BJ (cell line): ENCODE measurements at regions not wholly inside any gene's neighbourhood (a gene's known extent, or its start where the extent isn't known, plus 50 kb on each side); places are given as distances from the start of the nearest gene placed in this dataset.

Experiments
- CTCF ChIA-PET: fragments of 350-600 bp; formaldehyde crosslinking; extraction: SDS; loops from one replicate; lab custom pipeline; 2021; ENCODE audit warnings: antibody characterized with exemption, inconsistent platforms; lab: Yijun Ruan, JAX
- POLR2A ChIA-PET: fragments of 300-600 bp; sonication (Branson Sonifier 250); formaldehyde crosslinking; extraction: SDS; loops from one replicate; lab custom pipeline; 2021; ENCODE audit warnings: antibody characterized with exemption; lab: Charles Lee
- DNase-seq: peaks from one replicate; pipeline ENCODE4 v3.0.0-alpha.2; 2011; ENCODE audit warnings: low read depth
- H3K27me3 ChIP-seq: 2 replicates; pipeline ENCODE4 v1.6.0; 2011; ENCODE audit warnings: low read length; ENCODE audit not compliant: control insufficient read depth, insufficient read depth
- H3K36me3 ChIP-seq: 2 replicates; pipeline ENCODE4 v1.5.1; 2011; ENCODE audit warnings: low read length; ENCODE audit not compliant: control insufficient read depth, insufficient read depth
- H3K4me3 ChIP-seq: 2 replicates; pipeline ENCODE4 v1.5.1; 2011; ENCODE audit warnings: low read depth, mild to moderate bottlenecking, control low read depth, low read length
- TF ChIP-seq, protein P1 (sequence below): IDR thresholded peaks from 2 replicates; pipeline ENCODE4 v1.5.1; 2011; ENCODE audit warnings: low read depth, mild to moderate bottlenecking, control low read depth, inconsistent platforms, low read length, moderate library complexity; ENCODE audit not compliant: insufficient read depth

DNA sequence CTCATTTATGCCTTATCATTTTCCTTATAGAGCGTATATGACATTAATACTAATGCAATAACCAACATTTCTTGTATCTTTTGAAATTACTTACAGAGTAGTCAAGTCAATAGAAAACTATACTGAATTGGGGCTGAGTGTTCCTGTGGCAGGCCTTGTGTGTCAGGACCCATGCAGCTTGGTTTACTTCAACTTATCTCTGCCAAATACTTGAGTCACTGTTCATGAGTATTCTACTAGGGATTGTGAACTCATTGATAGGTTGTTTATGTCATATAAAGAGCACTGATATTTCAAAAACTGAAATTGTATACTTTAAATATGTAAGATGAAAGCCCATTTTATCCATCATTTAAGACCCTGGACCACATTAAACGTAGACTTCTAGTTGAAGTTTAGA lies 688.6 kb upstream of the SLITRK1 start:
- no peak for DNase-seq
- POLR2A ChIA-PET, result no interaction called here
- CTCF ChIA-PET, result no interaction called here

DNA sequence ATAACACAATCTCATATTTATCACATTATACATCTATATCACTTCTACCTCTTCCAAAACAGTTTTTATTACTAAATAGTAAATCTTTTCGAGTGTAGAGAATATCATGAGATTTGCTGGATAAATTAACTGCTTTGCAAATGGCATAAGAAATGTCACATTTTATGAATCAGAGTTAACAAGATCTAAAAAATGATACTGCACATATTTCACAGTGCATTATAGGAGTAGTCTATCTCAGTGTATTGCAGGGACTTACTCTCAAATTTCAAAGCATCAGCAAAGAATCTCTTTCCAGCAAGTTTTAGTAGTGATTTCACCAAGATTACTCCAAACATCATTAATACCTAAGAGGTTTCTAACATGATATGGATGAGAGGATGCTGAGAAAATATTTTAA lies 687.1 kb upstream of the SLITRK1 start:
- no peak overlapping the region for H3K4me3 ChIP-seq
- POLR2A ChIA-PET, result no interaction called here
- DNase-seq, result no peak
- CTCF ChIA-PET, result no interaction called here
- TF ChIP-seq, protein P1, sequence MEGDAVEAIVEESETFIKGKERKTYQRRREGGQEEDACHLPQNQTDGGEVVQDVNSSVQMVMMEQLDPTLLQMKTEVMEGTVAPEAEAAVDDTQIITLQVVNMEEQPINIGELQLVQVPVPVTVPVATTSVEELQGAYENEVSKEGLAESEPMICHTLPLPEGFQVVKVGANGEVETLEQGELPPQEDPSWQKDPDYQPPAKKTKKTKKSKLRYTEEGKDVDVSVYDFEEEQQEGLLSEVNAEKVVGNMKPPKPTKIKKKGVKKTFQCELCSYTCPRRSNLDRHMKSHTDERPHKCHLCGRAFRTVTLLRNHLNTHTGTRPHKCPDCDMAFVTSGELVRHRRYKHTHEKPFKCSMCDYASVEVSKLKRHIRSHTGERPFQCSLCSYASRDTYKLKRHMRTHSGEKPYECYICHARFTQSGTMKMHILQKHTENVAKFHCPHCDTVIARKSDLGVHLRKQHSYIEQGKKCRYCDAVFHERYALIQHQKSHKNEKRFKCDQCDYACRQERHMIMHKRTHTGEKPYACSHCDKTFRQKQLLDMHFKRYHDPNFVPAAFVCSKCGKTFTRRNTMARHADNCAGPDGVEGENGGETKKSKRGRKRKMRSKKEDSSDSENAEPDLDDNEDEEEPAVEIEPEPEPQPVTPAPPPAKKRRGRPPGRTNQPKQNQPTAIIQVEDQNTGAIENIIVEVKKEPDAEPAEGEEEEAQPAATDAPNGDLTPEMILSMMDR, result no peak
- H3K27me3 ChIP-seq, result no peaks in the 10 kb centered on the region
- no peaks in the 10 kb centered on the region for H3K36me3 ChIP-seq

More for the DNA sequence above, 688.6 kb upstream of the SLITRK1 start:
- H3K4me3 ChIP-seq, result no peak overlapping the region
- no peaks in the 10 kb centered on the region for H3K36me3 ChIP-seq
- TF ChIP-seq, protein P1, result no peak
- no peaks in the 10 kb centered on the region for H3K27me3 ChIP-seq

DNA sequence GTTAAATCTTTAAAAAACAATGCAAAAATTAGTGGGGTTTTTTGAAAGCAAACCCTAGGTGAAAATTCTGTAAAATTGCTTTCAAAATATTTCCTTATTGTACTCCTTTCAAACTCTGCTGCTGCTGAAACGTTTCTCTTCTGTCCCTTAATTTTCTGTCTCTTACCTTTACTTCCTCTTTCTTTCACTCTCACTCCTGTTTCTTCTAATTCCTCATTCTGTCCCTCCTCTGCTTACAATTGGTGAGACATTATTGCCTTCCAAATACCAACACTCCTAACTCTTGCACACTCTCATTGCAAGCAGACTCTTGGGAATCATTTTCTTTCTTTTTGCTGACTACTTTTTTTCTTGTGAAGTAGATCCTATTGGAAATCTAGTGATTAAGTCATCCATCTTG lies 685.6 kb upstream of the SLITRK1 start:
- H3K4me3 ChIP-seq, result no peak overlapping the region
- DNase-seq, result no peak
- CTCF ChIA-PET, result no interaction called here
- no peaks in the 10 kb centered on the region for H3K27me3 ChIP-seq
- POLR2A ChIA-PET, result no interaction called here
- TF ChIP-seq, protein P1, result no peak
- H3K36me3 ChIP-seq, result no peaks in the 10 kb centered on the region

DNA sequence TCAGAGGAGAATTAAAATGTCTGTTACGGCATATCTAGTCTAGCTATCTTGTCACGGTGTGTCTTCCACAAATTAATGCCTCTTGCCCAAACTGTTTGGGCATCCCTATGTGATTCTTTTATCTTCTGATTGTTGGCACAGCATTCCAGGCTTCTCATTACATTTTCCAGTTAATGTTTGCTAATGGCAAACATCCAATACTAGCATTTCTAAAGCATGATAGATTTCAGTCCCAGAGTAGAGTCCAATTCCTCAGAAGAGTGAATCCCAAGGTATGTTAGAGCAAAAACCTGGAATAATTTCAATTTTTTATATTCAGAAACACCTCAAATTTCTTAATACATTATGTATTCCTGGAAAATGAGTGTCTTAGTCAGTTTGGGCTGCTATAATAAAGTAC lies 684.5 kb upstream of the SLITRK1 start:
- Histone ChIP-seq H3K4me3 (no peak overlapping the region), H3K36me3 (no peaks in the 10 kb centered on the region), H3K27me3 (no peaks in the 10 kb centered on the region)
- DNase-seq, result no peak
- TF ChIP-seq, protein P1, result no peak
- POLR2A ChIA-PET, result no interaction called here
- CTCF ChIA-PET, result no interaction called here

DNA sequence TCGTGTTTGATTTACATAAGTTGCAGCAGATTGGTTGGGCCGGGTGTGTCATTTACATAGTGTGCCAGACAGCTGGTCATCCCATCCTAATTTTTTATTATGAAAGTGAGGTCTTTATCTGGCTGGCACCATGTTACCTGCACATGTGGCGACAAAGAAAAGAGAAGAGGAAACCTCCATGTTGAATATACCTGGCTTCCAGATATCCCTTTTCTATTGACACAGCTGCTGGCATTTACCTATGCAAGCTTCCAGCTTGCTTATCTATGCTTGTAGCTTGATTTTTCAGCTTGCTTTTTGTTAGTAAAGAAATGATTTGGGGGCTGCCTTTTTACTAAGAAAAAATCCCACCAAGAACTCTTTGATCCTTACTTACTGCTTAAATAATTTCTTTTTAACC lies 681.3 kb upstream of the SLITRK1 start:
- H3K36me3 ChIP-seq, result no peaks in the 10 kb centered on the region
- TF ChIP-seq, protein P1, result no peak
- no peaks in the 10 kb centered on the region for H3K27me3 ChIP-seq
- H3K4me3 ChIP-seq, result no peak overlapping the region
- CTCF ChIA-PET, result no interaction called here
- POLR2A ChIA-PET, result no interaction called here
- no peak for DNase-seq
